Fibroblast of mammary gland (primary cell): ENCODE measurements at regions not wholly inside any gene's neighbourhood (a gene's known extent, or its start where the extent isn't known, plus 50 kb on each side); places are given as distances from the start of the nearest gene placed in this dataset.

Experiments
- DNase-seq: peaks from one replicate; pipeline ENCODE4 v3.0.0-alpha.2; 2010; ENCODE audit warnings: low read depth
- H3K4me3 ChIP-seq: 2 replicates; pipeline ENCODE4 v1.5.1; 2011; ENCODE audit warnings: low read depth, mild to moderate bottlenecking, low read length, moderate library complexity; ENCODE audit not compliant: control insufficient read depth
- CTCF ChIP-seq: conservative IDR thresholded peaks from 2 replicates; pipeline ENCODE4 v1.5.1; 2011; ENCODE audit warnings: low read depth, low read length, inconsistent platforms; ENCODE audit not compliant: control insufficient read depth, insufficient read depth

DNA sequence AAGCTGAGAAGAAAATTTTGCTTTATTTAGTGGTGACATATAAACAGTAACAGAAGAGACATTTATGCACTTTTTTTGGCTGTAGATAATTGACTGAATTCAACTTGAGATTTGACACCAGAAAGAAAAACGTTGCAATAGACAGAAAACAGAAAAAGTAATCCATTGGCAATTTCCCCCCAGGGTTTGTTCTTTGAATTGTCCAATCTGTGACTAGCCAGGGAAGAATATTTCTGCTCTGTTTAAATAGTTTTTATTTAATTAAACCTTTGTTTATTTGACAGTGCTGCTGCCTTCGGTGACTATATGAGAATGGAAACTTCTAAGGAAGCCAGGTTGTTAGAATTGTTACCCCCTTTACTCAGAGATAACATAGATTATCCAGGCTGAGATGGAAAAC is 210.6 kb downstream of the DEPDC1B start:
- no peak overlapping the region for H3K4me3 ChIP-seq
- no peak for TF ChIP-seq CTCF
- no peak for DNase-seq

DNA sequence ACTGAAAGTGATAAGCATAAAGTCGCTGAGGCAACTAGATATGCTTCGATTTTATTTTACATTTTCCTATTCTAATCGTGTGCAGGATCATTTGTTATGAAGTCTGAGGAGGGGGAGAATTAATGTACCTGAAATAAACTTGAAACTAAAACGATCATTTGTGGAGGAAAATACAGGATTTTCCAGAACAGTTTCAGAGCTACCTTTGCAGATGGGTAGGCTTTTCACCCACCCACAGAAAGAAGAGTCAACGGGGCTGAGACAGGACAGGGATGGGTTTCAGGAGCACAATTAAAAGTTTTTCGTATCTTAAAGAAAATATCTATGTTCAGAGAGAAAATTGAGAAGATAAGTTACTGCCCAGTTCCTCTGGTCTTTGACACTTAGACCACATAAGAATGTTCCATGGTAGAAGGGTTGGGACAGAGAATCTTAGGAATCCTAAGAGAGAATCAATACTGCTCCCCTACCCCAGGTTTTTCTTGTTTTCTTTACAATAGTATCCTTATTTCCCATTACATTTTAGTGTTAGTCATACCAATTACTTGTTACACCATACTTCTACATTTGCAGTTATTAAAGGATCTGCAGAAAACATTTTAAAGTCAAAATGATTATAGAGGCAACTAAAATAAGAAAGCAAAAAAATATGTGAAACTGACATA is 211.4 kb downstream of the DEPDC1B start:
- no peak overlapping the region for H3K4me3 ChIP-seq
- TF ChIP-seq CTCF: no peak

DNA sequence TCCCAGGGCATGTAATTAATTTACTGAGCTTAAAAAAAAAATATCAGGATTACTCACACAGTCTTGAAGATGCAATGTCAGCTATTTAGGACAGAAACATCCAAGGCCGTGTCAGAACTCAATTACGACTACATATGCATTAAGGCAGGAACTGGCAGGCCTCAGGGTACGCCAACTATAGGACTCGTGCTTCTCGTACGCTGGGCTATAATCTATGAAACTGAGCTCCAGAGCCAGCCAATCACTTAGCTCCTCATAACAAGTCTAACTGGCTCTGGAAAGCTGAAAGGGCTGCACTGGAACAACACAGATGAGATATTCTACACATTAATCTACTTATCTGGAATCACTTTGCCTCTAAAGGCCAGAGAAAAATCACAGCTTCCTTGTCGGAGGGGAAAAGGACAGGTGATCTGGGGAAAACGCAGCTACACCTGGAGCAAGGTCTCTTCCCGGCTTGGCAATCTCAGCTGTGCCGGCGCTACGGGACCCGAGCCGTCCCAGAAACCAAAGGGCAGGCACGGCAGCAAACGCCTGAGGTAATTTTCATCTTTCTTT is 212.0 kb downstream of the DEPDC1B start:
- TF ChIP-seq CTCF: no peak
- DNase-seq: peak; percentile 24

More for the DNA sequence above, 211.4 kb downstream of the DEPDC1B start:
- DNase-seq: no peak

GRCh38 chr5:60487476-60487875 is 212.5 kb downstream of the DEPDC1B start:
- DNase-seq: peak; percentile 13
- TF ChIP-seq CTCF: no peak
- no peak overlapping the region for H3K4me3 ChIP-seq

More for the DNA sequence above, 212.0 kb downstream of the DEPDC1B start:
- no peak overlapping the region for H3K4me3 ChIP-seq

DNA sequence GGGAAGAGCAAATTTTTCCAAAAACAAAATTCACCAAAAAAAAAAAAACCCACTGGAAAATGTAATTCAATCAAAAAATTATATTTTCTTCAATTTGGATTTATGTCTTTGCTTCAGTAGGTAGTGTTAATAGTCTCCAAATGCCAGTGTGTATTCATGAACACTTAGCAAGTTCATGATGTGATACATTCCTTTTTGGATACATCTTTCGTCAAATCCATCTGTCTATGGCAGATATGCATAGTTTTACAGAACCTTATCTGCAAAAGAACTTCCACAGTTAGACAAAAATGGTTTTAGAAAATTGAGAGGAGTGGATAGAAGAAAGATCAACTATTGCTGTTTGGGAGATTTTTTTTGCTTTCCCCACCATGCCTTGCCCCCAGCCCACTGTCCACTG is 214.6 kb downstream of the DEPDC1B start:
- H3K4me3 ChIP-seq: no peak overlapping the region
- no peak for TF ChIP-seq CTCF
- DNase-seq: no peak

DNA sequence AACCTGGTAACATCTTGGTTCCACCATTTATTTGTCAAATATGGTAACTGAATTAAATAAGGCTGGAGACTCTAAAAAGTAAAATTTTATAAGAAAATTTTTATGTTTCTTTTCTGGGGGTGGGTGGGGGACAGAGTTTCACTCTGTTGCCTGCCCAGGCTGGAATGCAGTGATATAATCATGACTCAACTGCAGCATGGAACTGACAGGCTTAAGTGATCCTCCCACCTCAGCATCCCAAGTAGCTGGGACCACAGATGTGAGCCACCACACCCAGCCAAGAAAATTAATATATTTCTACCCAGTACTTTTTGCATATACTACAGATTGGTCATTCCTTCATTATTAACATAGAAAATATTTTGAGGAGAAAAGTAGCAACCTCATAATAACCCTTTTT is 216.9 kb downstream of the DEPDC1B start:
- DNase-seq: peak; percentile 46
- no peak for TF ChIP-seq CTCF
- H3K4me3 ChIP-seq: no peak overlapping the region
